ENCODE measurements at regions not wholly inside any gene's neighbourhood (a gene's known extent, or its start where the extent isn't known, plus 50 kb on each side); places are given as distances from the start of the nearest gene placed in this dataset.
"Not testable (repeated sequence)": the region's sequence is repeated elsewhere in the genome, so short reads cannot be mapped to it uniquely, and the experiment has no call there.

GRCh38 chr15:24772686-24773373 lies 97.3 kb downstream of the NPAP1 start:
- Mint-ChIP-seq H3K36me3 (ENCODE audit: unreplicated experiment) (no peaks in the 10 kb centered on the region), H3K4me3 (ENCODE audit: unreplicated experiment) (peak overlapping the region; percentile 95), H3K27me3 (ENCODE audit: unreplicated experiment) (peaks cover 2% of the 10 kb centered on the region), H3K9me3 (ENCODE audit: unreplicated experiment) (peaks cover 9% of the 10 kb centered on the region), H3K27ac (ENCODE audit: unreplicated experiment) (peak overlapping the region; percentile 100), H3K4me1 (ENCODE audit: low read depth, unreplicated experiment) (peaks cover 2% of the 10 kb centered on the region)
- peak; percentile 86 for DNase-seq
- no peak for TF ChIP-seq CTCF (IDR thresholded peaks at IDR 0.05; ENCODE audit: partially characterized antibody, unreplicated experiment)

- no peaks in the 10 kb centered on the region for H3K36me3 Mint-ChIP-seq (ENCODE audit: unreplicated experiment)
- H3K4me1 Mint-ChIP-seq (ENCODE audit: low read depth, unreplicated experiment) = no peaks in the 10 kb centered on the region
- TF ChIP-seq CTCF (IDR thresholded peaks at IDR 0.05; ENCODE audit: partially characterized antibody, unreplicated experiment) = no peak
- H3K27me3 Mint-ChIP-seq (ENCODE audit: unreplicated experiment) = peaks cover 2% of the 10 kb centered on the region
- DNase-seq = no peak
- H3K27ac Mint-ChIP-seq (ENCODE audit: unreplicated experiment) = no peak overlapping the region
- no peak overlapping the region for H3K4me3 Mint-ChIP-seq (ENCODE audit: unreplicated experiment)
- H3K9me3 Mint-ChIP-seq (ENCODE audit: unreplicated experiment) = peaks cover 8% of the 10 kb centered on the region
Observed at GRCh38 chr15:24777307-24777706, 101.7 kb downstream of the NPAP1 start.

- H3K27ac Mint-ChIP-seq (ENCODE audit: unreplicated experiment) = no peak overlapping the region
Observed at GRCh38 chr15:24784506-24784905, 108.9 kb downstream of the NPAP1 start.

GRCh38 chr15:24786347-24786746 lies 110.8 kb downstream of the NPAP1 start:
- no peaks in the 10 kb centered on the region for H3K36me3 Mint-ChIP-seq (ENCODE audit: unreplicated experiment)
- no peaks in the 10 kb centered on the region for H3K27me3 Mint-ChIP-seq (ENCODE audit: unreplicated experiment)
- H3K4me1 Mint-ChIP-seq (ENCODE audit: low read depth, unreplicated experiment) = no peaks in the 10 kb centered on the region
- no peak overlapping the region for H3K4me3 Mint-ChIP-seq (ENCODE audit: unreplicated experiment)
- no peak for DNase-seq
- H3K9me3 Mint-ChIP-seq (ENCODE audit: unreplicated experiment) = peaks cover 3% of the 10 kb centered on the region
- H3K27ac Mint-ChIP-seq (ENCODE audit: unreplicated experiment) = no peak overlapping the region
- no peak for TF ChIP-seq CTCF (IDR thresholded peaks at IDR 0.05; ENCODE audit: partially characterized antibody, unreplicated experiment)

More at GRCh38 chr15:24784506-24784905, 108.9 kb downstream of the NPAP1 start:
- H3K27me3 Mint-ChIP-seq (ENCODE audit: unreplicated experiment) = no peaks in the 10 kb centered on the region
- H3K4me3 Mint-ChIP-seq (ENCODE audit: unreplicated experiment) = no peak overlapping the region
- no peaks in the 10 kb centered on the region for H3K4me1 Mint-ChIP-seq (ENCODE audit: low read depth, unreplicated experiment)
- peaks cover 3% of the 10 kb centered on the region for H3K9me3 Mint-ChIP-seq (ENCODE audit: unreplicated experiment)
- DNase-seq = no peak
- TF ChIP-seq CTCF (IDR thresholded peaks at IDR 0.05; ENCODE audit: partially characterized antibody, unreplicated experiment) = no peak
- H3K36me3 Mint-ChIP-seq (ENCODE audit: unreplicated experiment) = no peaks in the 10 kb centered on the region

- not testable (repeated sequence) for H3K4me3 Mint-ChIP-seq (ENCODE audit: unreplicated experiment); H3K9me3 Mint-ChIP-seq (ENCODE audit: unreplicated experiment); DNase-seq; H3K36me3 Mint-ChIP-seq (ENCODE audit: unreplicated experiment); H3K27ac Mint-ChIP-seq (ENCODE audit: unreplicated experiment); H3K4me1 Mint-ChIP-seq (ENCODE audit: low read depth, unreplicated experiment); H3K27me3 Mint-ChIP-seq (ENCODE audit: unreplicated experiment)
Observed at GRCh38 chr15:24802624-24803023, 127.0 kb downstream of the NPAP1 start.
